Coronary artery (tissue), 2 donors: ENCODE measurements at regions not wholly inside any gene's neighbourhood (a gene's known extent, or its start where the extent isn't known, plus 50 kb on each side); places are given as distances from the start of the nearest gene placed in this dataset.

Experiments
- DNase-seq: peaks from one replicate; pipeline ENCODE4 v3.0.0-alpha.2; 2017; ENCODE audit warnings: low spot score
- H3K27ac ChIP-seq, 2 donors: fragments of 200-600 bp; sonication (generic); one replicate each; pipeline ENCODE4 v1.5.1; 2016 to 2019
- H3K4me3 ChIP-seq: fragments of 200-600 bp; sonication (generic); 2 replicates; pipeline ENCODE4 v1.5.1; 2016; ENCODE audit warnings: mild to moderate bottlenecking, moderate library complexity
- CTCF ChIP-seq: fragments of 200-600 bp; sonication (generic); IDR thresholded peaks from one replicate; pipeline ENCODE4 v1.5.1; 2019; ENCODE audit warnings: antibody characterized with exemption

DNA sequence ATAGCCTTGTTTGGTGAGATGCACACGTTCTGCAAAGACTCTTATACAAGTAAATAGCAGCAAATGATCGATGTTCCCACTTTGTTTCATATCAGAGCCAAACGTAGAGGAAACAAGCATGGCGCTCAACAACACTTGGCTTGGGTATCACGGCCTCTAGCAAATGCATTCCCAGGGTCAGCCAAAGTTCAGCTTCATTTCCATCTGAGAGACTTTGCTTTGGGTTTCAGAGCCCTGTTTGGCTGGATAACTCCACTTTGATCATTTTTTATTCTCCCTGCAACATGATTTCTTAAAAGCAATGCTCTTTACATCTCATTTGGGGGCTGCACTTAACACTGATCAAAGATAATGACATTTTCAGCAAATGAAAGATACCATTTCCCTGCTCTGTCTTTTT, 199.2 kb upstream of the FAM9B start:
- Histone ChIP-seq H3K4me3 (no peak overlapping the region), H3K27ac (no peak overlapping the region)
- no peak for DNase-seq
- TF ChIP-seq CTCF = no peak

- TF ChIP-seq CTCF = no peak
- no peak overlapping the region for H3K27ac ChIP-seq
- no peak overlapping the region for H3K4me3 ChIP-seq
- DNase-seq = no peak
Measured at GRCh38 chrX:9234315-9234714, 200.4 kb upstream of the FAM9B start.

DNA sequence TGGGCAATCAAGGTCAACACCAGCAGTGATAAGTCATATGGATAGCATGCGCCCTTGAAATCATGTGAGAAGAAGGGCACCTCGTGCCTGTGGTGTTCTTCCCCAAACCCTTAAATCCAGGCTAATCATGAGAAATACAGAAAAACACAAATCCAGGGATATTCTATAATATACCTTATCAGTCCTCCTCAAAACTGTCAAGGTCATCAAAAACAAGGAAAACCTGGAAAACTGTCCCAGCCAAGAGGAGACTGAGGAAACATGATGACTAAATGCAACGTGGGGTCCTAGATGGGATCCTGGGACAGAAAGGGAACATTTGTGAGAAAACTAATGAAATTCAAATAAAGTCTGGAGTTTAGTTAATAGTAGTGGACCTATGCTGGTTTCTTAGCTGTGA, 201.8 kb upstream of the FAM9B start:
- H3K4me3 ChIP-seq = no peak overlapping the region
- no peak for TF ChIP-seq CTCF
- H3K27ac ChIP-seq = no peak overlapping the region
- no peak for DNase-seq

GRCh38 chrX:9240956-9241355, 207.0 kb upstream of the FAM9B start:
- Histone ChIP-seq H3K4me3 (no peak overlapping the region), H3K27ac (no peak overlapping the region)
- DNase-seq = no peak
- no peak for TF ChIP-seq CTCF

DNA sequence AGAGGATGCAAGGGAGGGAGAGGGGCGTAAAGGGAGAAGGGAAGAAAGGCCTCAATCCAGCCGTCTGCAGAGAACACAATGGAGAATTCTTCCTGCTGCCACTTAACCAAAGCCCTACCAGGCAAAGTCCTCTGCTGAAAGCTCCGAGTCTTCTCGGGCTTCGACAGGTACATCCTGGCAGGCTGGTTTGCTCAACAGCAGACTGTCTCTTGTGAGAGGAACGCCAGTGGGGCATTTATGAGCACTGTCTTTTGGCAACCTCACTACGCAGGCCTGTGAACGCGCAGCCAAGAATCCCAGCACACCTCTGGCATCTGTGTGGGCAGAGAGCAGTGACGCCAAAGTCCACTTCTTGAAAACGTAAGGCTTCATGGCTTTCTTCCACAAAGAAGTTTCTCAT, 207.5 kb upstream of the FAM9B start:
- TF ChIP-seq CTCF = no peak
- no peak for DNase-seq
- no peak overlapping the region for H3K4me3 ChIP-seq

DNA sequence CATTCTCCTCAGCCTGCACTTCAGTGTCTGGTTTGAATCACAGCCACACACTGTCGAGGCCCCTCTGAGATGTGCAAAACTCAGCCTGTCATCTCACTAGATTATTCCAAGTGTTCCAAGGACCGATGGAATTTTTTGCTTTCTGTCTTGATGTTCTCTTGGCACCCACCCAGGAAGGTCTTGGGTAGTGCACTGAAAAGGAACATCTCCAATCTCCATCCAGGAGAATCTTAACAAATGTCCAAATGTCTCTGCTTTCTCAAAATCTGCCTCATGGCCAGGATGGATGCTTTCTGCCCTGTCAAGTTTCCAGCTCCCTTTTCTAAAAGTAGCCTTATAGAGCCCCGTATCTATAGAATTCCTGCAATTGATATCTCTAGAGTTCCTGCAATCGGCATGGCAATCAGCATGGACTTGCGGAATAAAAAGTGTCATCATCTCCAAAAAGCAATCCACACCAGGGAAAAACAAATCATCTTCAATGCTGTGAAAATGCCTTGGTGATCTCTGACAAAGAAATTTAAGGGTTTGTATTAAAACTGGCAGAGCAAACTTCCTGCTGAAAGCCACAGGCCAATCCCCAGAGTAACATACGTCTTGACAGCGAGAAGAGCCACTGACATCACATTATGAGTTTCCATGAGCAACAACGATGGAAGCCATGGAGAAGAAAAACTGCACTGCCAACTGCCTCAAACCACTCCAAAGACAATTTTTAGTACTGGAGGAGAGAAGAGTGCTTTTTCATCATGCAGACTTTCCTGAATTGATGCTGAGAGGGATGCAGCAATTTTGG, 215.3 kb upstream of the FAM9B start:
- TF ChIP-seq CTCF = no peak

More for the DNA sequence above, 207.5 kb upstream of the FAM9B start:
- no peak overlapping the region for H3K27ac ChIP-seq

GRCh38 chrX:9252182-9252581, 212.7 kb upstream of the TBL1X start:
- DNase-seq = no peak
- no peak for TF ChIP-seq CTCF
- H3K27ac ChIP-seq = no peak overlapping the region
- H3K4me3 ChIP-seq = no peak overlapping the region

More for the DNA sequence above, 215.3 kb upstream of the FAM9B start:
- Histone ChIP-seq H3K27ac (no peak overlapping the region), H3K4me3 (no peak overlapping the region)
- DNase-seq = no peak
